ENCODE measurements at regions not wholly inside any gene's neighbourhood (a gene's known extent, or its start where the extent isn't known, plus 50 kb on each side); places are given as distances from the start of the nearest gene placed in this dataset.
"Not testable (repeated sequence)": the region's sequence is repeated elsewhere in the genome, so short reads cannot be mapped to it uniquely, and the experiment has no call there.

DNA sequence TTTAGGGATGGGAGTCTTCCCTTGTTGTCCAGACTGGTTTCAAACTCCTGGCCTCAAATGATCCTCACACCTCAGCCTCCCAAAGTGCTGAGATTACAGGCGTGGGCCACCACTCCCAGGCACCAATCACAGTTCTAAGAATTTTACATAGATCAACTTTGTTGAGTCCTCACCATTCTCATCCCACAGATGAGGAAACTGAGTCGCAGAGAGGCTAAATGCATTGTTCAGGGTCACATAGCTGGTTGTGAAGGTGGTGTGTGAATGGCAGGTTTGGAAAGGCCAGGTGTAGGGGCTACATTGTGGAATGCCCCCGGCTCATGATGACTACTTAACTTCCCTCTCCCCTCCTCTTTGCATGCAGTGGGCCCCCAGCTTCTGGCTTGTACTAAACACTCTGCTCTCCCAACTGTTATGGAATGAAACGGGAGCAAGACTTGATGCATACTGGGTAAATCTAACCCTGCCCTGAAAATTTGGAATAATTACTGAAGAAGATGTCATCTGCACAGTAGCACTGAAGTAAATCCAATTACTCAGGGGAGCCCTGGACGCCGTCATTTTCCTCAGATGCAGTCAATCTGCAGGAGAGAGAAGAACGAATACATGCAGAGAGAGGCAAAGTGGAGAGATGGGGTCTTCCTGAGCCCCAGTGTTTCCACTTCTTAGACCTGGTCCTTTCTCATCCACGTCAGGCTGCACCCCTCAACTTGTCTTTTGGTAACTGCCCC, 102.3 kb upstream of the ZNF217 start:
- no peak for DNase-seq (ENCODE audit: low read depth)

DNA sequence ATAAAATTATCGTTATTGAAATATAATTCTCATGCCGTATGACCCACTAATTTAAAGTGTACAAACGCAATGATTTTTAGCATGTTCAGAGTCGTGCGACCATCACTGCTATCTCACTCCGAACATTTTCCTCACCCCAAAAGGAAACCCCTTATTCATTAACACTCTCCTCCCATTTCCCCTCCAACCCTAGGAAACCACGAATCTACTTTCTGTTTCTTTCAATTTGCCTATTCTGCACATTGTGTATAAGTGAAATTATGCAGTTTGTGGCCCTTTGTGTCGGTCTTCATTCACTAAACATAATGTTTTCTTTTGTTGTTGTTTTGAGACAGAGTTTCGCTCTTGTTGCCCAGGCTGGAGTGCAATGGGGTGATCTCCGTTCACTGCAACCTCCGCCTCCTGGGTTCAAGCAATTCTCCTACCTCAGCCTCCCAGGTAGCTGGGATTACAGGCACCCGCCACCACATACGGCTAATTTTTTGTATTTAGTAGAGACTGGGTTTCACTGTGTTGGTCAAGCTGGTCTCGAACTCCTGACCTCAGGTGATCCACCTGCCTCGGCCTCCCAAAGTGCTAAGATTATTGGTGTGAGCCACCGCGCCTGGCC, 99.7 kb upstream of the ZNF217 start:
- DNase-seq (ENCODE audit: low read depth), result no peak

DNA sequence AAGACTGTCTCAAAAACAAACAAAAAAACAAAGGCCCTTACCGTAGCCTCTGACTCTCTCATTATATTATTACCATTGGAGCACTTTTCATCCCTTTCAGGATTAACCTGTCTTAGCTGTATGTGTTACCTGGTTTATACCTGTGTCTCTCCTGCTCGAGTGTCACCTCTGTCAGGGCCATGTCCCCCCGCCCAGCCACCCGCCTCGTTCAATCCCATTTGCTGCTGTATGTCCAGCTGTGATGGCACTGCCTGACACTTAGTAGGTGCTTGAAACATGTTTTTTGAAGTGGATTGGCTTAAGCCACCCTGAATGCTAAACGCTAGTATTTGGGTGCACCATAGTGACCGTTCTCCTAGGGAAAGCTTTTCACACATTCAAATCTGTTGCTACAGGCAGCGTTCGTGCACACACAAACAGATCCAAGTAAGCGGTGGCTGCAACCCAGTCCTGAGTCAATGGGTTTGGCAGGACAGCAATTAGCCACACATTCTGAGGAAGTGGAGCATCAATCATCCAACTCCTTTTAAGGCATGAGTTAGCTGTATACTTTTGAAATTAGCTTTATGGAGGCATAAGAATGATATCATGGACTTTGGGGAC, 98.9 kb upstream of the ZNF217 start:
- peak; percentile 88 for DNase-seq (ENCODE audit: low read depth)

DNA sequence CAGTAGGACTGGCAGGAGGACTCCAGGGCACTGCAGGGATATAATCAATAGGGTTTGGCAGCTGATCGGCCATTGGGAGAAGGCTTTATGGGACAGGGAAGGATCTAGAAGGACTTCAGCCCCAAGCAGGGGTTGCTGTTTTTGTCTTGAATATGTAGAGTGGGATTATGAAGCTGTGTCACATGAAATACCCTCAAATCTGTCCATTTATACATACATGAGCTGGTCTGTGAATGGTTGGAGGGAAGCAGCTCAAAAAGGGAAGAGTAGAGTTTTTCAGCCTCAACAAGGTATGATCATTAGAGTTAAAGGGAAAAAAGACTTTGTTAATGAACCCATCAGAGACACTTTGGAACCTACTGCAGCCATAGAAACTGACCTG, 98.2 kb upstream of the ZNF217 start:
- no peak for DNase-seq (ENCODE audit: low read depth)

DNA sequence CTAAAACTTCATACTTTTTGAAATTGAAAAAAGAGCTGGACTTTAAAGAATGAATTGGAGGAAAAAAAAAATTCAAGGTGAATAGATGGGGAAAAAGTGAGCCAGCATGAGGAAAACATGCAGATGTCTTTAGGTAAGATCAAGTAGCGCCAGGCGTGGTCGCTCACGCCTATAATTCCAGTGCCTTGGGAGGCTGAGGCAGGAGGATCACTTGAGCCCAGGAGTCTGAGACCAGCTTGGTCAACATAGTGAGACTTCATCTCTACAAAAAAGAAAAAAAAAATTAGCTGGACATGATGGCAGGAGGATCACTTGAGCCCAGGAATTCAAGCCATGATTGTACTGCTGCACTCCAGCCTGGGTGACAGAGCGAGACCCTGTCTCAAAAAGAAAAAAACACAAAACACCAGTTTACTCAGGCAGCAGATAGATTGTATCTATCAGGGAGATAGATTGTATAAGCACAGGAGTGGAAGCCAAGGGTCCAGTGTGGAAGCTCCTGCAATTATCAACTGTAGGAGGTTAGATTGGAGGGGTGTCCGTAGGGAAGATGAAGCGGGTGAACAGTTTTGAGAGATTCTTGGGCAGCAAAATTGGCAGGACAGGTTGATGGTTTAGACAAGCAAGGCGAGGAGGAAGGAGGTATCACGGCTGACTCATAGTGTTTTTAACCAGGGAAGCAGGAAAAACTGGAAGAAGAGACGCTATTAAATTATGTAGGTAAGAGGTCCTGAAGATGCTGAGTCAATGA, 97.6 kb upstream of the ZNF217 start:
- peak; percentile 71 for DNase-seq (ENCODE audit: low read depth)

DNA sequence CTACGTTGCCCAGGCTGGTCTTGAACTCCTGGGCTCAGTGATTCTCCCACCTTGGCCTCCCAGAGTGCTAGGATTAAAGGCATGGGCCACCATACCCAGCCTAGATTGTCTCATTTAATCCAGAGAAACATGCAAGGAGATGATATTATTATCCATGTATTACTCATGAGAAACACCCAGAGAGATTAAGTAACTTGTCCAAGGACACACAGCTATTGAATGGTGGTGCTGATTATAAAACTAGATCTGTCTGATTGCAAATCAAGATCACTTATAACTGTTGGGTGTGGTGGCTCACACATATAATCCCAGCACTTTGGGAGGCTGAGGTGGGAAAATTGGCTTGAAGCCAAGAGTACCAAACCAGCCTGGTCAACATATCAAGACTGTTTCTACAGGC, 94.4 kb upstream of the ZNF217 start:
- no peak for DNase-seq (ENCODE audit: low read depth)

DNA sequence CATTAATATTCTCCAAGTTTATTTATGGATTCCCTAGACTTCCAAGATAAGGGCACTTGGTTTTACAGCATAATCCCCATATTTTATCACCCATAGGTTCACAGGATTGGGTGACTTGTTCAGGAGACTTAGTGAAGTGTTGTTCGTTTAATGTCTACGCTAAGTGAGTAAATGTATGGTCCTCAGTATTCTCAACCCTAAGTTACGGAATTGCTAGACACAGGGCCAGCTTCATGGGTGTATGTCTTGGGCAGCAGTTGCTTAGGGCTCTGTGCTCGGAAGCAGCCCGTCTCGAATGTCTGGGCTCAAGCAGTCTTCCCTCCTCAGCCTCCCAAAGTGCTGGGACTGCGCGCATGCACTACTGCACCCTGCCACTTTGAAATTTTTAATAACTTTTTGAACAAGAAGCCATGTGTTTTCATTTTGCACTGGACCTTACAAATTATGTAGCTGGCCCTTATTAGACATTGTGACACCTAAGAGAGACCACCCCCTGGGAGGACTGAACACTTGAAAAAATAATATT, 91.5 kb upstream of the ZNF217 start:
- no peak for DNase-seq (ENCODE audit: low read depth)

DNA sequence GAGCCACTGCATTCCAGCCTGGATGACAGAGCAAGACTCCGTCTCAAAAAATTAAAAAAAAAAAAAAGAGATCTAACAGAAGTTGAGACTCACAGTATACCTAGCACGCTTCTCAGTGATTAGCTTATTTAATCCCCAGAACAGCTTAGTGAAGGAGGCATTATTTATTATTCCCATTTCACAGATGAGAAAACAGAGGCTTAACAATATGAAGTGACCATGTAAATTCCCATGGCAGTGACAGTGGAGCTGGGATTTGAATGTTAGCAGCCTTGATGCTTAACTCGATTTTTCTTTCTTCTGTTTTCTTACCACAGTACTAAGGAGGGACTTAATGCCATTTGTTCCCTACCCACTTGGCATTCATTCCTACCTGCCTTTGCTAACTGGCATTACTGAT, 89.9 kb upstream of the ZNF217 start:
- no peak for DNase-seq (ENCODE audit: low read depth)

DNA sequence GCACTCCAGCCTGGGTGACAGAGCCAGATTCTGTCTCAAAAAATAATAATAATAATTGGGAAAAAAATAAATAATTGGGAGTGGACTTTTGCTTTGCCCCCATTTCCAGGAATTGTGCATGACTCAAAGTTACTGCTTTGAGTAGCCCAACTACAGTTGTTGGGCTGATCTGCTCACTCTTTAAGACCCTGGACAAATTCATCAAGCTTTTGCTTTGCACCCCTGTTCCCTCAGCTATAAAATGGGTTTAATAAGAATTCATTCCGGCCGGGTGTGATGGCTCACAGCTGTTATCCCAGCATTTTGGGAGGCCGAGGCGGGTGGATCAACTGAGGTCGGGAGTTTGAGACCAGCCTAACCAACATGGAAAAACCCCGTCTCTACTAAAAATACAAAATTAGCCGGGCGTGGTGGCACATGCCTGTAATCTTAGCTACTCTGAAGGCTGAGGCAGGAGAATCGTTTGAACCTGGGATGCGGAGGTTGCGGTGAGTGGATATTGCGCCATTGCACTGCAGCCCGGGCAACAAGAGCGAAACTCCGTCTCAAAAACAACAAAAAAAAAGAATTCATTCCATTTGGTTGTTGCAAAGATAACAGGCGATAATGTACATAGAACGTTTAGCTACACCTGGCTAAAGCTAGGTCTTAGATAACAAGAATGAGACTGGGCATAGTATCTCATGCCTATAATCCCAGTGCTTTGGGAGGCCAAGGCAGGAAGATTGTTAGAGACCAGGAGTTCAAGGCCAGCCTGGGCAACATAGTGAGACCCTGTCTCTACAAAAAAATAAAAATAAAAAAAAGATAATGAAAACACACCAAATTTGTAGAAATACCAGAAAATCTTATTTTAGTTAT, 87.9 kb upstream of the ZNF217 start:
- DNase-seq (ENCODE audit: low read depth), result no peak

DNA sequence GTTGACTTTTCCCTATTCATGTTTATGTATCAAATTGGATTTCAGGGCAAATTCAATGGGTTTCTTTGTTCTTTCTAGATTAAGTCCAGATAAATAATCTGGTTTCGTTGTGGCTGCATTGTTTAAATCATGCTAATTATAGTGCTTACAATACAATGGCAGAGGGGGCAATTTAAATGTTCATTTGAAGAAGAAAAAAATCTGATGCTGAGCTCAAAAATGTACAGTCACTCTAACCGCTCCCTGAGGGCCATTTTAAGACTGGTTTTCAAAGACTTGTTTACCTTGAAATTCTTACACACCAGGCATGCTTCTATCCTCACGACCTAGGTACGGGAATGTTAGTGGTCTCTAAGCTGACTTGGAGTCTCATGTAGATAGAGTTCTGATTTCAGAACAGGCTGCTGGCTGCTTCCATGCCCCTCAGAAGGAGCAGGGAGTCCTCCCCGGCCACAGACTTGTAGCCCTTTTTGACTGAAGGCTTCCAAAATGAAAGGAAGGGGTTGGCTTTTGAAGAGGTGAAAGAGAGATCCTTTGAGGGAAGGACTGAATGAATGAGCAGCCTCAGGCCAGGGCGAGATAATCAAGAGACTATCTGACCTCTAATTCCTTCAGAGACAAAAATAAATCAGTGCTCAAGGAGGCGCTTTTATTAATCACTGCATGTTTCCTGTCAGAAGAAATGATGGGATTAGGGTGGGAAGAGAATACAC, 86.1 kb upstream of the ZNF217 start:
- no peak for DNase-seq (ENCODE audit: low read depth)

DNA sequence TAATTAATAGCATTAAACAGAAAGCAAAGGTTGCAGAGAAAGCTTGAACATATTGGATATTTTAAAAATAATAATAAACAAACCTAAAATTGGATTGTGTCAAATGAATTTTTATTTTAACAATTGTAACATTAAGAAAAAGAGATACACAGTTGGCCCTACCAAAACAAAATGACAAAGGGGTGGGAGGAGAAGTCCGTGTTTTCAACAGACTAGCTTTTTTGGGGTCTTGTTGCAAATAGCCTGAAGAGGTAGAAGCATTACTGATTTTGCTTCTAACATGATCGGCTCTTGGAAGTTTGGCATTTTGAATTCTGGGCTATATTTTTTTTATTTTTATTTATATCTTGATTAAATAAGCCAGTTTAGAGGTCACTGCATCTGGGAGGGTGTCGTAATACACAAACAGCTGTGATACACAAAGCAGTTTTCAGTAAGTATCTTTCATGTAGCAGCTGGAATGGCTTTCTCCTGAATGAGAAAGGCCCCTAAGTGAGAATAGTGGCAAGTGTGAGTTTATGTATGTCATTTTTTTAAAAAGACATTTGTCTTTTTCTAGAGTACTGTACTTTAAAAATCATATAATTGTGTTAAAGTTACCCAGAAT, 85.5 kb upstream of the ZNF217 start:
- DNase-seq (ENCODE audit: low read depth), result no peak

DNA sequence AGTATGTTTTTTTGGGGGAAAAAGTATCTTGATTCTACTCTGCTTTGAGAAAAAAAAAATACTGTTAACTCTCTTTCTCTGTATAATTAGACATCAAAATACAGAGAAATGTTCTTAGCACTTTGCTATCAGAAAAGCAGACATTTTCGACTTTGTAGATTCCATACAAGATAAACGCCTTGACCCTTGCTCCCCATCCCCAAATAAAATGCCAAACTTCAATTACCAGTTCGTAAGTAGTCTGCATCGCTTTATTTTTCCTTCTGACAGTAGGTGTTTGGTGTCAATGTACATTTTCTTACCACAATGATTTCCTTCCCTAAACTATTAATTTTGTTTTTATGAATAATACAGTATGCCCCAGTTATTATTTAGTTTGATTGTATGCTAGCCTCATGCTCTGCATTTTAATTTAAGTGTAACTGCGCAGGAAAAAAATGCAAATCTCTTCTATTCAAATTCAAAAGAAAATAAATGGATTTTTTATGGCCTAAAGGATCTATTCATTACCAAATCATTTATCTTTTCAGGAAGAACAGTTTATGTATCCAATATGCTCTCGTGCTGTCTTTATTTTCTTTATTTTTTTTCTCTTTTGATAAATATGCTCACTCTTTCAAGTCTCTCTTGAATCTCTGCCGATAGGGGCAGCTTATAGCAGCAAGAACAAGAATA, 84.8 kb upstream of the ZNF217 start:
- DNase-seq (ENCODE audit: low read depth), result no peak

DNA sequence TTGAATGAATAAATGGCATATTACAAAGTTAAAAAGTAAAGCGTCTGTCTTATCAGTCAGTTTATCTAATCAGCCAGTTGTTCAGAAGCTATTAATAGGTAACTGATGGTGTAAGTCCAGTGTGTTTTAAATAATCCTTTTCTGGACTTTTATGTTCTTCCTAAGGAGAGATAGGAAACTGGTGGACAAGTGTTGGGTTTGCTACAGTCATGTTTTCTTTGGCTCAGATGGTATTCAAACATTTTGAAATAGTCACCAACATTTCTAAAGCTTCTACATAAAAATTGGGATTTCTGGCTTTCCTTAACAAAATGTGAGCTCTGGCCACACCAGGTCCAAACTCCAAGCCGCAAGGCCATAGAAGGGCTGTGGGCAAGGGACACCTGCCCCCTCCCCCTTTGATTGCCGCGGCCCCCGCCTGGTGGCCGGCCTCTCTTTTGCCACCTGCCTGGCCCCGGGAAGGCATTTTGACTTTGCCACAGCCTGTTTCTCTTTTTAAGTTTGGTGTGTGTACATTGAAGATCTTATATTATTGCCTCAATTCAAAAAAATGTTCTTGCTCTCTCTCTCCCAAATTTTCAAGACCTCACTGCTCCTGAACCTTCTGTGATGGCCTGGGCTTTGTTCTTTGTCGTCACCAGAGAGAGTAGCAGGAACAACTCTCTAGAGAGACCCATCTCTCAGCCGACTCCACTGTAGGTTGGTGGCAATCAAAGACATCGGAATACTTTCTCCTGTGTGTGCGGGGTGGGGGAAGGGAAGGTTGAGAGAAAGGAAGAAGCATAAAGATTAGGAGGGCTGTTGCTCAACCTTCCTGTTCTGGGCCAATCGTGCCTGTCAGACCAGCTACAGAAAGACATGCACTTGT, 84.0 kb upstream of the ZNF217 start:
- DNase-seq (ENCODE audit: low read depth), result no peak

DNA sequence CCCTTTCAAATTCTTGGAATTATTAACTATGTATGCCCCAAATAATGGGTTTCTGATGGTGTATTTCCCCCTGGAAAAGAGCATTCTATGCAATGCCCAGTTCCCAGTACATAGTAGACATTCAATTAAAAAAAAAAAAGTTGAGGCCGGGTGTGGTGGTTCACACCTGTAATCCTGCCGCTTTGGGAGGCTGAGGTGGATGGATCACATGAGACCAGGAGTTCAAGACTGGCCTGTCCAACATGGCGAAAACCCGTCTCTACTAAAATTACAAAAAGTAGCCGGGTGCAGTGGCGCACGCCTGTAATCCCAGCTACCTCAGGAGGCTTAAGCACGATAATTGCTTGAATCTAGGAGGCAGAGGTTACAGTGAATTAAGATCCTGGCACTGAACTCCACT, 83.3 kb upstream of the ZNF217 start:
- no peak for DNase-seq (ENCODE audit: low read depth)

DNA sequence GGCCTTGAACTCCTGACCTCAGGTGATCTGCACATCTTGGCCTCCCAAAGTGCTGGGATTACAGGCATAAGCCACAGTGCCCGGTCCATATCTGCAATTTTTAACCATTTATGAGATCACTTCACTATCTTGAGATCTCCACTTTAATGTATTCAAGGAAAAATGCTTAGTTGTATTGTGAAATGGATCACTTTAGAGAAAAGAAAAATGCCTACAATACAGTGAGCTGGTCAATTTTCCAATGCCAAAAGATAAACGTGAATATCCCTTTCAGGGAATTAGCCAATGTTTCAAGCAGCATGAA, 82.8 kb upstream of the ZNF217 start:
- DNase-seq (ENCODE audit: low read depth), result no peak

DNA sequence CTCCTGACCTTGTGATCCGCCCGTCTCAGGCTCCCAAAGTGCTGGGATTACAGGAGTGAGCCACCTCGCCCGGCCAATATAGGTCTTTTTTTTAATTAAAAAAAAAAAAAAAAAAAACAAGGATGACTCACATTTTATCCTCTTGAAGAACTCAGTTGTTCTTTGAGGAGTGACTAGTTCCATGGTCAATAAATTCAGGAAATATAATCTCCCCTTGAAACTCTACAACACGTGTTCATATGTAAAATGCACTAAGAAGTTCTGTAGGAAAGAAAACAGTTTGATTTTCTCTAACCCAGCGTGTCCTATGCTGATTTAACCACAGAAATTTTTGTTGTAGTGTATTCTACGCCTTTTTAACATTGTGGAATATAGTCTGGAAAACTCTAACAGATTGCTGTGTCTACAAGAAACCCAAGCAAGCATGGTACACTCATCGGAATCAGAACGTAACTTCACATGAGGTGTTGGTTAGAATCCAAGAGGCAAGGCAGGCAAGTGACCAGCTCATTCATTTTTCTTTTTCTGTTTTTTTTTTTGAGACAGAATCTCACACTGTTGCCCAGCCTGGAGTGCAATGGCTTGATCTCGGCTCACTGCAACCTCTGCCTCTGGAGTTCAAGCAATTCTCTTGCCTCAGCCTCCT, 79.0 kb upstream of the ZNF217 start:
- DNase-seq (ENCODE audit: low read depth), result peak; percentile 56

DNA sequence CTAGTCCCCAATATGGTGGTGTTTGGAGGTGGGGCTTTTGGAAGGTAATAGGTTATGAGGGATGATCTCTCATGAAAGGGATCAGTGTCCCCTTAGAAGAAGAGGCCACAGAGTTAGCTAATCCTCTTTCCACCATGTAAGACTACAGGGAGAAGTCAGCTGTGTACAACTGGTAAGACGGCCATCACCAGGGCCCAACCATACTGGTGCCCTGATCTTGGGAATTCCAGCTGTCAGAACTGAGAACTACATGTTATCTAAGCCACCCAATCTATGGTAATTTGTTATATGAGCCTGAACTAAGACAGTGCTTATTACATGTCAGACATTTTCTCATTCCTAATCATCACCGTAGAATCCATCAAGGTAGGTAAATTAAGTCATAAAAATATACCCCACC, 77.7 kb upstream of the ZNF217 start:
- no peak for DNase-seq (ENCODE audit: low read depth)

DNA sequence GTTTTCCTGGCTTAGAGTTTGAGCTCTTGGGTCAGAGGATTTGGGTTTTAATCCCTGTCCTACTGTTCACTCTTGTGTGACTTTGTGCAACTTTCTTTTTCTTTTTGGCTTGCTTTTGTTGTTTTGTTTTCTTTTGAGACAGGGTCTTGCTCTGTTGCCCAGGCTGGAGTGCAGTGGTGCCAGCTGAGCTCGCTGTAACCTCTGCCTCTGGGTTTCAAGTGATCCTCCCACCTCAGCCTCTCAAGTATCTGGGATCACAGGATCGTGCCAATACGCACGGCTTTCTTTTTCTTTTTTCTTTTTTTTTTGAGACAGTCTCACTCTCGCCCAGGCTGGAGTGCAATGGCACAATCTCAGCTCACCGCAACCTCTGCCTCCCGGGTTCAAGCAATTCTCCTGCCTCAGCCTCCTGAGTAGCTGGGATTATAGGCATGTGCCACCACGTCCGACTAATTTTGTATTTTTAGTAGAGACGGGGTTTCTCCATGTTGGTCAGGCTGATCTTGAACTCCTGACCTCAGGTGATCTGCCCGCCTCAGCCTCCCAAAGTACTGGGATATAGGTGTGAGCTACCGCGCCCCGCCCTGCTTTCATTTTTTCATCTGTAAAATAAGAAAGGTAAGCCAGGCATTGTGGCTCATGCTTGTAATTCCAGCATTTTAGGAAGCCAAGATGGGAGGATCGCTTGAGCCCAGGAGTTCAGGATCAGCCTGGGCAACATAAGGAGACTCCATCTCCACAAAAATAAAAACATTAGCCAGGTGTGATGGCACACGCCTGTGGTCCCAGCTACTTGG, 76.1 kb upstream of the ZNF217 start:
- not testable (repeated sequence) for DNase-seq (ENCODE audit: low read depth)
